Dedifferentiated amniotic fluid mesenchymal stem cell (primary cell): ENCODE measurements at regions not wholly inside any gene's neighbourhood (a gene's known extent, or its start where the extent isn't known, plus 50 kb on each side); places are given as distances from the start of the nearest gene placed in this dataset.
"Not testable (repeated sequence)": the region's sequence is repeated elsewhere in the genome, so short reads cannot be mapped to it uniquely, and the experiment has no call there.

Experiments
- DNase-seq: peaks from one replicate; pipeline ENCODE4 v3.0.0-alpha.2; 2016; ENCODE audit errors: extremely low spot score

DNA sequence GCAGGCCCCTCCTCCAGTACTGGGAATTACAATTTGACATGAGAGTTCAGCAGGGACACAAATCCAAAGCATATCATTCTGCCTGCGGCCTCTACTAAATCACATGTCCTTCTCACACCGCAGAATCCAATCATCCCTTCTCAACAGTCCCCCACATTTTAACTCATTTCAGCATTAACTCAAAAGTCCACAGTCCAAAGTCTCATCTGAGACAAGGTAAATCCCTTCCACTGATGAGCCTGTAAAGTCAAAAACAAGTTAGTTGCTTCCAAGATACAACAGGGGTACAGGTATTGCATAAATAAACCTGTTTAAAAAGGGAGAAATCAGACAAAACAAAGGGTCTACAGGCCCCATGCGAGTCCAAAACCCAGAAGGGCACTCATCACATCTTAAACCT lies 64.0 kb downstream of the EBNA1BP2 start:
- no peak for DNase-seq

DNA sequence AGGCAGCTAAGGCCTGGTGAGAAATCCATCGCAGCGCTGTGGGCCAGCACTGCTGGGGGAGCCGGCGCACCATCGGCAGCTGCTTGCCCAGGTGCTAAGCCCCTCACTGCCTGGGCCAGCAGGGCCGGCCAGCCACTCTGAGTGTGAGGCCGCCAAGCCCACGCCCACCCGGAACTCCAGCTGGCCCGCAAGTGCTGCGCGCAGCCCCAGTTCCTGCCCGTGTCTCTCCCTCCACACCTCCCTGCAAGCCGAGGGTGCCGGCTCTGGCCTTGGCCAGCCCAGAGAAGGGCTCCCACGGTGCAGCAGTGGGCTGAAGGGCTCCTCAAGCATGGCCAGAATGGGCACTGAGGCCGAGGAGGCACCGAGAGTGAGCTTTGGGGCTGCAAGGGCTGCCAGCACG lies 64.4 kb downstream of the EBNA1BP2 start:
- no peak for DNase-seq

DNA sequence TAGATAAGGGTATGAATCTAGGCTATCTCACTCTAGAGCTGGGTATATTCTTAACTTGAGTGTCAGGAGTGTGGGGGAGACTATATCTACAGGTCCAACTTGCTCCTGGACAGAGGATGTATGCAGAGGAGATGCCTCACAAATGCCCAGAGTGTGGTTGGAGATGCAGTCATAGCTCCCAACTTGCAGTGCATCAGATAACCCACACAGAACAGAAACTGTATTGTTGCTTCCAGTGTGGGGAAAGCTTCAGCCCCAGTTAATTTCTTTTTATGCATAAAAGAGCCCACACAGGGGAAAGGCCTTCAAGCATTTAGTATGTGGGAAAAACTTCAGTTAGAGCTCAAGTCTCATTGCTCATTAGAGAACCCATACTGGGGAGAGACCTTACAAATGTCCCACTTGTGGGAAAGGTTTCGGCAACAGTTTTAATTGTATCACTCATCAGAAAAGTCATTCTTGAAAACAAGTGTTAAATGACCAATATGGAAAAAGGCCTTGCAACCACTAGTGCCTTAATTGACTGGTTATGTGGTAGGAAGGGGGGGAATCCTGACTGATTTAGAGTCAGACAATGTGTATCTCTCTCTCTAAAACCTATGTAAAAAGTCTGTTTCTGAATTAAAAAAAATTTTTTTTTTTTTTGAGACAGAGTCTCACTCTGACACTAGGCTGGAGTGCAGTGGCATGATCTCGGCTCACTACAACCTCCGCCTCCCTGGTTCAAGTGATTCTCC lies 67.9 kb downstream of the EBNA1BP2 start:
- DNase-seq: no peak

DNA sequence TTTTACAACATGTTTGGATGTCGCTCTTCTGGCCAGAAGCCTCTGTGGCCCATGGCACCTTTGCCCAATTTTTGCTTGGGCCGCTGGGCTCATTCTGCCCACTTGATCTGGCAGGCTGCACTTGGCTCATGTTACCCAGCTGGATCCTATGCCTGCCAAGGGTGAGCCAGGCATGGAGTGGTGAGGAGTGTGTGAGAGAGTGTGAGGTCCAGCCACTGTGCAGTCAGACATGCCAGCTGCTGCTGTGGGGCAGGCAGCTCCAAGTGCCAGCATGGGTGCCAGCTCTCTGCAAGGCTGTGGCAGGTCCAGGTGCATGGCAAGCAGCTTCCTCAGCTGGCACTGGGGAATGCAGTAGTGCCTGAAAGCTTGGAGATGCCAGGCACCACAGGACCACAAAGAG lies 71.0 kb downstream of the EBNA1BP2 start:
- DNase-seq: no peak

DNA sequence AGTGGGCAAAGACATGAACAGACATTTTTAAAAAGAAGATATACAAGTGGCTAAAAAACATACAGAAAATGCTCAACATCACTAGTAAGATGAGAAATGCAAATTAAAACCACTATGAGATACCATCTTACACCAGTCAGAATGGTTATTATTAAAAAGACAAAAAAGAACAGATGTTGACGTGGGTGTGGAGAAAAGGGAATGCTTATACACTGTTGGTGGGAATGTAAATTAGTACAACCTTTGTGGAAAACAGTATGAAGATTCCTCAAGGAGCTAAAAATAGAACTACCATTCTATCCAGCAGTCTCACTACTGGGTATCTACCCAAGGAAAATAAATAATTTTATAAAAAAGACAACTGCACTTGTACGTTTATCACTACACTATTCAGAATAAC lies 73.9 kb downstream of the EBNA1BP2 start:
- no peak for DNase-seq

DNA sequence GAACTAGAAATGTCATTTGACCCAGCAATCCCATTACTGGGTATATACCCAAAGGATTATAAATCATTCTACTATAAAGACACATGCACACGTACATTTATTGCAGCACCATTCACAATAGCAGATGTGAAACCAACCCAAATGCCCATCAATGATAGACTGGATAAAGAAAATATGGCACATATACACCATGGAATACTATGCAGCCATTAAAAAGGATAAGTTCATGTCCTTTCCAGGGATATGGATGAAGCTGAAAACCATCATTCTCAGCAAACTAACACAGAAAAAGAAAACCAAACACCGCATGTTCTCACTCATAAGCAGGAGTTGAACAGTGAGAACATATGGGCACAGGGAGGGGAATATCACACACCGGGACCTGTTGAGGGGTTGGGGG lies 75.6 kb downstream of the EBNA1BP2 start:
- not testable (repeated sequence) for DNase-seq

DNA sequence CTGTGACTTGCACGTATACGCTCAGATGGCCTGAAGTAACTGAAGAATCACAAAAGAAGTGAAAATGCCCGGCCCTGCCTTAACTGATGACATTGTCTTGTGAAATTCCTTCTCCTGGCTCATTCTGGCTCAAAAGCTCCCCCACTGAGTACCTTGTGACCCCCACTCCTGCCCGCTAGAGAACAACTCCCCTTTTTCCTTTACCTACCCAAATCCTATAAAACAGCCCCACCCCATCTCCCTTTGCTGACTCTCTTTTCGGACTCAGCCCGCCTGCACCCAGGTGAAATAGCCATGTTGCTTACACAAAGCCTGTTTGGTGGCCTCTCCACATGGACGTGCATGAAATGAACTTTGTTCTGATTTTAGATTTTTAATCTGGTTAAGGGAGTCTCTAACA lies 81.3 kb downstream of the EBNA1BP2 start:
- not testable (repeated sequence) for DNase-seq

DNA sequence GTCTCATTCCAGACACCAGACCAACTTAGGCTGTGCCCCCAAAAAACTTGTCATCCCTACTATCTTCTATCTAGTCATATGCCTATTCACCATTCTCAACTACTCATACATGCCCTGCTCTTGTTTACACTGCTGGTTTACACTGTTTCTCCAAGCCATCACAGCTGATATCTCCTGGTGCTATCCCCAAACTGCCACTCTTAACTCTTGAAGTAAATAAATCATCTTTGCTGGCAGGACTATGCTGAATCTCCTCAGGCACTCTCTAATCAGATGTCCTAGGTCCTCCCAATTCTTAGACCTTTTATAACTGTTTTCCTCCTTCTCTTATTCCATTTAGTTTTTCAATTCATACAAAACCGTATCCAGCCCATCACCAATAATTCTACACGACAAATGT lies 81.9 kb downstream of the EBNA1BP2 start:
- DNase-seq: not testable (repeated sequence)

DNA sequence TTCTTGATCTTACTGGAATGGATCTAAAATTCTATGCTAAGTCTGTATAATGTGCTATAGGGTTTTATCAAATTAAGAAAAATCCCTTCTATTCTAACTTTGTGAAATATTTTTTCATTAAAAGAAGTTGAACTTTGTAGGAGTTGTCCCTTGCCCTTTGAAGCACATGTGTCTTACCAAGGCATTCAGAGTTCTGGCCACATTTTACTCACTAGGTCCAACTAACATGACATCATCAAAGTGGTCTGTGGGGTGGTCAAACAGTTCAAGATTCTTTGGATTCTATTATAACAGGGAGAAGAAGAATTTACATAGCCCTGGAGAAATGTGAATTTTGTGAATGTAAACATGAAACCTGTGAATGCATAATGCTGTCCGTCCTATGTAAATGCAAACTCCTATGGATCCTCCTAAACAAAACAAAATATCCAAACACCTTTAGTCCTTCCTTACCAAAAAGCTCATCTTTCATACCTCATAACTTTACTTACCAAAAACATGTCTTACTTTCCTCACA lies 88.7 kb downstream of the EBNA1BP2 start:
- DNase-seq: no peak

DNA sequence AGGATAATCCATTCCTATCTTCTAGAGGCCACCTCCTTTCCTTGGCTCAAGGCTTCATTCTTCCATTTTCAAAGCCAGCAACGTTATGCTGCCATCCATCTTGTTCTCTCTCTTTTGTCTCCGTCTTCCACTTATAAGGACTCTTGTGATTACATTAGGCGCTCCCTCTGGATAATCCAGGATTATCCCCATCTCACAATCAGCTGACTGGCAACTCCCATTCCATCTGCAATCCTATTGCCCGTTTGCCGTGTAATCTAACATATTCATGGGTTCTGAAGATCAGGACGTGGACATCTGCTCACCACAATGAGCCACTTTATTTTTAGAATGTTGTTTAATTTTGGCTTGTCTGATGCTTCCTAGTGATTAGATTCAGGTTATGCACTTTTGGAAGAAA lies 89.3 kb downstream of the EBNA1BP2 start:
- no peak for DNase-seq

DNA sequence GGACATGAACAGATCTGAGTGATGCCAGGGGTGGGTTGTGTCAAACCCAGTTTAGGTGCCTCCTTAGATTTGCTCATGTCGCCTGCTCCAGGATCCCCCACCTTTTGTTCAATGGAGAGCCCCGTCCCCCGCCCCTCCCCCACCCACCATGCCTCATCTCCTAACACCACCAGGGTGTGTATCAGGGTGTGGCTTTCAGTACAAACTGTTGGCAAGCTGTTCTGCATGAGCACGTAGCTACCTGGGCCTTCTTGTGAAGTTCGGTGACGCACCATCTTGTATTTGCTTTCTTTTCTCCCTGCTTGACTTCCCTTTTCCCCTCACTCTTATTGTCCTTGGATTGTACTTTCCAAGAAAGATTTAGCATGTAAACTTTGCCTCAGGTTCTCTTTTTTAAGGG lies 94.8 kb downstream of the EBNA1BP2 start:
- no peak for DNase-seq

DNA sequence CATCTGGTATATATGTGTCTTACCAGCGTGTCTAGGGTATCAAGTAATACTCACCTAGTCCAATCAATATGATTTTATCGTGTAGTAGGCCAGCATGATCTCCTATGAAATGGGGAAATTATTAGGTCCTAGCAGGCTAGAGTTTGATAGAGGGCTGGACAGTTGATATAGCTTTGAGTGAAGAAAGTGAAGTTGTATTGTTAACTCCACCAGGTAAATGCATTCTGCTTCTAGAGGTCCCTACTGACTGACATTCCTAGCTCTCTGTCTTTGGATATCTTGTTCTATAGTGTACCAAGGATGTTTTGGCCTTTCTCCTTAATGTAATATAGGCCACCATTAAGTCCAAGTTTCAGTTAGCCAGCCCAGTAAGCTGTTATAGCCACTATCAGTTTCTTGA lies 97.4 kb downstream of the EBNA1BP2 start:
- DNase-seq: no peak

DNA sequence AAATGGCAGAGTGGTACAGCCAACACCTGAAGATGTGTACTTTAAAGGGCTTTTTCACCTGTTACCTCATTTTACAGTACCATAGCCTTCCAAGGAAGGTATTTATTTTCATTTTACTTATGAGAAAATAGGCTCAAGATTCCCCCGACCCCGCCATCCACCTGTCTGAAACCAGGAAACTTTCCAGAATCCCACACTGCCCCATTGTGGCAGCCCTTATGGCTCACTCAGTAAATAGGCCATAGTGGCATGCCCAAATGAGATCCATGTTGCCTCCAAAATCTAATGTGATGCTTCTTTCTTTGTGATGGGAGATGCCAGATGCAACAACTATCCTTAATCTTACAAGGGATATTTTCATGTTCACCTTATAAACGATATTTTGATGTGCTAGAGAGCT lies 97.8 kb downstream of the EBNA1BP2 start:
- DNase-seq: no peak

DNA sequence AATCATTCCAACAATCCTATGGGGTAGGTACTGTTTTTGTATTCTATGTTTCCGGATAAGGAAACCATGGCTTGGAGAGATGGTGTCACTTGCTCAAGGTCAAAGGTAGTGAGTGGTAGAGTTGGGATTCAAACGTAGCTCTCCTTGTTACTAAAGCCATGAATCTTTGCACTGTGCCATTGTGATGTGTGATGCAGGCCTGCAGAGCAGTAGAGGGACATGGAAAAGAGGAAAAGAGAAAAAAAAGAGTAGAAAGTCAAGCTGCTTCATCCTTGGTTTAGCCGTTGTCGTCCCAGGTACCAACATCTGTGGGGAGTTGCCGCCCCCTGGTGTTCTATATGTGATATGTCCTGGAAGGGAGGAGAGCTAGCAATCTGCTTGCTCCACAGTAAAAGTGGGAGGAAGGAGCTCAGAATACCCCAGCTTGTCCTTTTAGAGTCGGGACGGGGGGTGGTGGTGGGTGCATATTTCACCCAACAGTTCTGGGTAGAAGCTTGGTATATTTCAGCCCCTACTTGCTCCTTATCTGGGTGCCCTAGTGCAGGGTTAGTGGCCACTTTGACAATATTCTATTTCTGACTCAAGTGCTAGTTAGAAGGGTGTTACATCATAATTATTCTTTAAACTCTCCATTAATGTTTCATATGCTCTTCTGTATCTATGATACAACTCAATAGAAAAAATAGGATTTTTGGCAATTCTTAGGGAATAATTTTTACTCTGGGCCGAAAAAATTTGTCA lies 98.4 kb downstream of the EBNA1BP2 start:
- DNase-seq: peak; percentile 72

DNA sequence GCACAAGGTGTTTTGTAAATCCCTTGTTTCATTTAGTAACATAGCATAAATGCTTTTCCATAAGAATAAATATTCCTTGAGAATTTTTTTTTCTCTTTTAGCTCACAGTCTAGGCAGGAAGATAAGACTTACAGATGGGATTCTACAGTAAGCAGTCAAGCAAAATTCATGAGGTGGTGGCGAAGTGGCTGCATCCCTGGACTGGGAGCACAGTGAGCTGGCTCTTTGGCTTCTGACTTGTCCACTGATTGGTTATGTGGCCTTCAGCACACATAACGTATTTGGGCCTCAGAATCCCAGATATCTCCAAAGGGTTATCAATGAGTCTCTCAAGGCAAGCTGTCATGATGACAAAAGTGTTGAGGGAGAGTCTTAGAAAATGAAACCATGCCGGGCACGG lies 99.8 kb downstream of the EBNA1BP2 start:
- DNase-seq: no peak

DNA sequence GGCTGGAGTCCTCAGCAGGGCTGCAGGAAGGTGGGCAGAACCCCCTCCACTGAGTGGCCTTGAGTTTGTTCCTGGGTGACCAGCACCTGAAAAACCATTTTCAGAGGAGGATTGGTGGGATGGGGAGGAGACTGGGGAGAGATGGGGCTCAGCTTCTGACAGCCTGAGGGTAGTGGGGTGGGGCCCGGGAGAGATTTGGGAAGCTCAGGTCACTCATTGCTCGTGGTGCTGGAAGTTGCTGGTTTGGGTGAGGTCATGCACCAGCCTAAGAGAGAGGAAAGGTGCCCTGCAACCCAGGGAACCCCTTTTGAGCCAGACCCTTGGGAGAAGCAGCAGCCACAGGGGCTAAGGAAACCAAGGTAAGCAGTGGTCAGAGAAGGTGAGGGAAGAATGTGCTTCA lies 100.8 kb downstream of the EBNA1BP2 start:
- DNase-seq: no peak

DNA sequence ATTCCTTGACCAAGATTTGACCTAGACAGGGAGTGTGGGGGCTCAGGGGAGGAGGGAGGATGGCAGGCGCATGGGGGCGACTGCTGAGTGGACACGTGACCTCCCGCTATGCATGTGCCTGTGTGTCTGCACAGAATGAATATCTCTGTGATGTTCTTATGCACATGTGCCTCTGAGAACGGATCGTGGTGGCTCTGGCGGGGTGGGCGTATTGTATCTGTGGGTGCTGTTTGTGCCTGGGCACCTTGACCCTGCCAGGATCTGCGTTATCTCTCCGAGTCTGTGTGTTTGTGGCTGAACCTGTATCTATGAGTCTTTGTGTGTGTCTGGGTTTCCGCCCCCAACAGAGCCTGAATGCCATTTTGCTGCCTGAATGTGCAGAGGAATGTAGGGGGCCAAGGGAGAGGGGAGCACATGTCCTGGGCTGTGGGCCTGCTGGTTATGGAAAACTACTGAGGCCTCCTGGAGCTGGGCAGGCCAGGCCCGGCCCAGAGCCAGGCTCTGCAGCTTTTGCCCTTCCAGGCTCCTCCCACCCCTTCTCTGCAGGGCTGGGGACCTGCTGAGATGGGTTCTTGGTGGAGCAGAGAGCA lies 102.5 kb downstream of the EBNA1BP2 start:
- DNase-seq: no peak

DNA sequence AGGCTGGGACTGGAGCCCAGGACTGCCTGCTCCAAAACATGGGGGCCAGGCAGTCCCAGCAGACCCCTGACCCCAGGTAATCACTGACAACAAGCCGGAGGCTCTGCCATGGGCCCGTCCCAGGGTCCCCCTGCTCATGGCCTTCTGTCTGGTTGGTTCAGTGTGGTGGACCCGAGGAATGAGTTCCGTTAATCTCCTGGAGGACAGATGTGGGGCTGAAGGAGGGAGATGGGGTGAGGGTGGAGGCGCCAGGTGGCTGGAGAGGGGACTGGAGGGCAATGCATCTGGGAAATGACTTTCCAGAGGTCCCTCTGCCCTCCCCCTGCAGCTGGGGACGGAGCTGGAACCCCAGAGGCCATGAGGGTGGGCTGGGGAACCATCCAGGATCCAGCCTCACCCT lies 103.2 kb downstream of the EBNA1BP2 start:
- no peak for DNase-seq

DNA sequence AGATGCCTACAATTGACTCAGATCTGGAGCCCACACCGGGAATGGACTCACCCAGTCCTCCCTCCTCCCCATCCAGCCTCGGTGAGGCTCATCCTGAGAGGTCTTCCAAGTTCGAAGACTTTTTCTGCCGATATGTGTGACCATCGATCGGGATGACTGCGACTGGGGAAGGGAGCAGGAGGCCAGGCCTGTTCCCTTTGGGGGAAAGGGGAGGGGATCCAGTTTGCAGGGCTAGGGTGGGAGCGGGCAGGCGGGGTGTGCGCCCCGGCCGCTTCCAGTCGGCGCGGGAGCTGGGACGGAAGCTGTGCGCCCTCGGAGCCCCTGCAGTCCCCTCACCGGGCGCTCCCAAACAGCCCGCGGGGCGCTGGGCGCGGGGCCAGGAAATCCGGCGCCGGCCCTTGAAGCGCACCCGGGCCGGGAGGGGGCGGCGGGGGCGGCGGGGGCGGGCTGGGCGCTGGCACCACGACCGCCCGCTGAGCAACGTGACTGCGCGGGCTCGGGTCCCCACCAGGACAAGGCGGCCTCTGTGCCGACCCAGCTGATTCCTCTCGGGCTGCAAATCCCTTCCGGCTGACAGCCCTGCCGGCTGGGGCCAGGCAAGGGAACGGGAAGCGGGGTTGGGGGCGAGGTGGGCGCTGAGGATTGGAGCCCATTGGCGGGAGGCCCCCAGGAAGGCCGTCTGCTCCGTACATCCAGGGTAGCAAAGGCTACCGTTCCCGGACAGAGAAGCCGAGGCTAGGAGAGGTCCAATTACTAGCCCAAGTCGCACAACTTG lies 103.9 kb downstream of the EBNA1BP2 start:
- no peak for DNase-seq

DNA sequence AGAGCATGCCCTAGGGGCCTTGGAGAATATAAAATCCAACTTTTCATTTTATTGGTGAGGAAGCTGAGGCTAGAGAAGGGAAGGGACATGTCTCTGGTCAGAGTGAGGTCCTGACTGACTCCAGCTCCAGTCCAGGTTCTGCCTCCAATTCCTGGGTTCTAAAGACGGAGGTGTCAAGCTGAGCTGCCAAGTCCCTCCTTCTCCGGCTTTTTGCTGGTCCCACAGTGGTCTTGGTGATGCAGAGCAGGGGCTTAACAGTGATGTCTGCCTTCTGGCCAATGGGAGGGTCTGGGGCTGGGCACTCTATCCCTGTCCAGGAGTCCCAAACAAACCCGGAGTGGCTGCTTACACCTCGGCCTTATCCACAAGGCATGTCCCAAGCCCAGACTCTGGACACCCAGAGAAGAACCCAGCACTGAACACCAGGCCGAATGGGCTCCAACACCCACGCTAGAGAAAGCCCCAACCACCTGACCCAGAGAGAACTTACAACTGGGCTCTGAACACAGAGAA lies 104.8 kb downstream of the EBNA1BP2 start:
- DNase-seq: no peak

DNA sequence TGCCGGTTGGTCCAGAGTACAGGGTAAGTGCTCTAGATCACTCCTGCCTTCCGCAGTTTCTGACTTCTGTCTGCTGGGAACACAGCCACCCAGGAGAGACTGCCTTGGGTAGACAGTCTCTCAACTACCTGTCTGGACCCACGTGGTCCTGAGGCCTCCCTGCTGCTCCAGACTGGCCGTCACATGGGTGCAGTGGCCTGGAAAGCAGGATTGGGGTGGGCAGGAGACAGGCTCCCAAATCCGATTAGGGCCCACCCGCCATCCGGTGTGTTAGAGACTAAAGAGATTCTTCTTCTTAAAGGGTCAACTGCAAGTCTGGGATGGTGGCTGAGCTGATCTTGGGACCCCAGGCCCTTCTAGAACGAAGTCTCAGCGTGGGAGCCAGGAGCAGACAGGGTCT lies 105.5 kb downstream of the EBNA1BP2 start:
- DNase-seq: no peak
